T-helper 1 cell treated with Interleukin-12 subunit alpha and Interleukin-12 subunit beta and Interleukin-4 antibody, amounts not matched to agents 30 μg/mL and 1 μg/mL, for 36 hours (primary cell): ENCODE measurements at regions not wholly inside any gene's neighbourhood (a gene's known extent, or its start where the extent isn't known, plus 50 kb on each side); places are given as distances from the start of the nearest gene placed in this dataset.
A peak's percentile ranks its signal among the peaks of the same experiment; 100 is the strongest.

Experiments used
- H3K27ac Mint-ChIP-seq: one replicate; pipeline ENCODE4 v1.8.0; 2021; ENCODE audit warnings: mild to moderate bottlenecking, mixed read lengths
- H3K27me3 Mint-ChIP-seq: one replicate; pipeline ENCODE4 v1.8.0; 2021; ENCODE audit warnings: low read depth, mixed read lengths
- H3K36me3 Mint-ChIP-seq: one replicate; pipeline ENCODE4 v1.8.0; 2021; ENCODE audit warnings: low read depth, mixed read lengths
- H3K4me1 Mint-ChIP-seq: one replicate; pipeline ENCODE4 v1.8.0; 2021; ENCODE audit warnings: low read depth, mixed read lengths
- H3K4me3 Mint-ChIP-seq: one replicate; pipeline ENCODE4 v1.8.0; 2021; ENCODE audit warnings: mild to moderate bottlenecking, moderate library complexity, mixed read lengths
- H3K9me3 Mint-ChIP-seq: one replicate; pipeline ENCODE4 v1.8.0; 2021; ENCODE audit warnings: mixed read lengths

- Mint-ChIP-seq H3K36me3 (peaks cover 2% of the 10 kb centered on the region), H3K4me3 (peak overlapping the region; percentile 29), H3K4me1 (peaks cover 56% of the 10 kb centered on the region), H3K27ac (peak overlapping the region; percentile 71), H3K27me3 (peaks cover 4% of the 10 kb centered on the region), H3K9me3 (no peaks in the 10 kb centered on the region)
These were observed 59.6 kb upstream of the TAGAP start for GRCh38 chr6:159104163-159104925.

GRCh38 chr6:159103396-159104162, 58.8 kb upstream of the TAGAP start:
- H3K27me3 Mint-ChIP-seq: peaks cover 4% of the 10 kb centered on the region
- H3K9me3 Mint-ChIP-seq: no peaks in the 10 kb centered on the region
- peak overlapping the region; percentile 29 for H3K4me3 Mint-ChIP-seq
- peaks cover 64% of the 10 kb centered on the region for H3K4me1 Mint-ChIP-seq
- H3K36me3 Mint-ChIP-seq: peaks cover 2% of the 10 kb centered on the region
- H3K27ac Mint-ChIP-seq: peak overlapping the region; percentile 71

GRCh38 chr6:159102373-159103160, 57.8 kb upstream of the TAGAP start:
- Mint-ChIP-seq H3K36me3 (peaks cover 4% of the 10 kb centered on the region), H3K27me3 (peaks cover 4% of the 10 kb centered on the region), H3K9me3 (no peaks in the 10 kb centered on the region), H3K4me3 (no peak overlapping the region), H3K4me1 (peaks cover 62% of the 10 kb centered on the region), H3K27ac (no peak overlapping the region)

- Mint-ChIP-seq H3K27ac (no peak overlapping the region), H3K4me3 (no peak overlapping the region), H3K36me3 (peaks cover 4% of the 10 kb centered on the region), H3K27me3 (peaks cover 4% of the 10 kb centered on the region), H3K9me3 (no peaks in the 10 kb centered on the region), H3K4me1 (peaks cover 60% of the 10 kb centered on the region)
These were observed 56.9 kb upstream of the TAGAP start for GRCh38 chr6:159101656-159102055.

- no peak overlapping the region for H3K4me3 Mint-ChIP-seq
- H3K9me3 Mint-ChIP-seq: no peaks in the 10 kb centered on the region
- H3K27me3 Mint-ChIP-seq: peaks cover 4% of the 10 kb centered on the region
- peaks cover 4% of the 10 kb centered on the region for H3K36me3 Mint-ChIP-seq
- peak overlapping the region; percentile 8 for H3K27ac Mint-ChIP-seq
- H3K4me1 Mint-ChIP-seq: peaks cover 54% of the 10 kb centered on the region
These were observed 55.8 kb upstream of the TAGAP start for GRCh38 chr6:159100395-159101182.

GRCh38 chr6:159099961-159100360, 55.2 kb upstream of the TAGAP start:
- Mint-ChIP-seq H3K9me3 (no peaks in the 10 kb centered on the region), H3K4me1 (peaks cover 59% of the 10 kb centered on the region), H3K36me3 (peaks cover 4% of the 10 kb centered on the region), H3K4me3 (no peak overlapping the region), H3K27me3 (peaks cover 4% of the 10 kb centered on the region), H3K27ac (peak overlapping the region; percentile 8)

- peaks cover 4% of the 10 kb centered on the region for H3K27me3 Mint-ChIP-seq
- peak overlapping the region; percentile 6 for H3K4me3 Mint-ChIP-seq
- H3K27ac Mint-ChIP-seq: peak overlapping the region; percentile 98
- no peaks in the 10 kb centered on the region for H3K9me3 Mint-ChIP-seq
- peaks cover 5% of the 10 kb centered on the region for H3K36me3 Mint-ChIP-seq
- H3K4me1 Mint-ChIP-seq: peaks cover 61% of the 10 kb centered on the region
These were observed 54.5 kb upstream of the TAGAP start for GRCh38 chr6:159099276-159099675.

GRCh38 chr6:159098636-159099106, 53.9 kb upstream of the TAGAP start:
- Mint-ChIP-seq H3K9me3 (no peaks in the 10 kb centered on the region), H3K4me1 (peaks cover 61% of the 10 kb centered on the region), H3K27me3 (peaks cover 4% of the 10 kb centered on the region), H3K4me3 (peak overlapping the region; percentile 78), H3K27ac (peak overlapping the region; percentile 98), H3K36me3 (peaks cover 5% of the 10 kb centered on the region)

- peaks cover 7% of the 10 kb centered on the region for H3K36me3 Mint-ChIP-seq
- no peaks in the 10 kb centered on the region for H3K9me3 Mint-ChIP-seq
- H3K27me3 Mint-ChIP-seq: peaks cover 2% of the 10 kb centered on the region
- no peak overlapping the region for H3K4me3 Mint-ChIP-seq
- no peak overlapping the region for H3K27ac Mint-ChIP-seq
- peaks cover 63% of the 10 kb centered on the region for H3K4me1 Mint-ChIP-seq
These were observed 52.5 kb upstream of the TAGAP start for GRCh38 chr6:159097256-159097655.

GRCh38 chr6:159095616-159096015, 50.8 kb upstream of the TAGAP start:
- peaks cover 63% of the 10 kb centered on the region for H3K4me1 Mint-ChIP-seq
- H3K36me3 Mint-ChIP-seq: peaks cover 10% of the 10 kb centered on the region
- no peaks in the 10 kb centered on the region for H3K27me3 Mint-ChIP-seq
- H3K9me3 Mint-ChIP-seq: no peaks in the 10 kb centered on the region
- no peak overlapping the region for H3K4me3 Mint-ChIP-seq
- no peak overlapping the region for H3K27ac Mint-ChIP-seq

- no peaks in the 10 kb centered on the region for H3K27me3 Mint-ChIP-seq
- peak overlapping the region; percentile 62 for H3K4me3 Mint-ChIP-seq
- no peaks in the 10 kb centered on the region for H3K9me3 Mint-ChIP-seq
- peaks cover 8% of the 10 kb centered on the region for H3K36me3 Mint-ChIP-seq
- H3K27ac Mint-ChIP-seq: peak overlapping the region; percentile 93
- H3K4me1 Mint-ChIP-seq: peaks cover 56% of the 10 kb centered on the region
These were observed 49.9 kb upstream of the TAGAP start for GRCh38 chr6:159094444-159095252.
